ENCODE measurements at regions not wholly inside any gene's neighbourhood (a gene's known extent, or its start where the extent isn't known, plus 50 kb on each side); places are given as distances from the start of the nearest gene placed in this dataset.

GRCh38 chr9:107779731-107780130 lies 290.2 kb upstream of the KLF4 start:
- no peak for TF ChIP-seq PATZ1 (CRISPR knock-in tag; IDR thresholded peaks at IDR 0.05)
- no peak for TF ChIP-seq CC2D1A (CRISPR knock-in tag; IDR thresholded peaks at IDR 0.05)
- TF ChIP-seq ZNF318 (CRISPR knock-in tag; IDR thresholded peaks at IDR 0.05) = no peak
- no peak for TF ChIP-seq ZNF10 (CRISPR knock-in tag; IDR thresholded peaks at IDR 0.05; ENCODE audit: borderline replicate concordance, low read depth)
- TF ChIP-seq BCLAF1 (IDR thresholded peaks at IDR 0.05) = no peak

All from HepG2 (cell line).